Tibial nerve (tissue), 4 donors: ENCODE measurements at regions not wholly inside any gene's neighbourhood (a gene's known extent, or its start where the extent isn't known, plus 50 kb on each side); places are given as distances from the start of the nearest gene placed in this dataset.

Experiments used
- DNase-seq, 2 donors: peaks; one replicate each; pipeline ENCODE4 v3.0.0-alpha.2; 2019; ENCODE audit warnings: low spot score in 2 of 2
- H3K27ac ChIP-seq, 4 donors: fragments of 200-600 bp; sonication (generic) in 3 of 4; one replicate each; pipeline ENCODE4 v1.5.1; 2017 to 2019; ENCODE audit warnings: mild to moderate bottlenecking in 1 of 4
- H3K27me3 ChIP-seq, 2 donors: fragments of 200-600 bp; sonication (generic) in 1 of 2; one replicate each; pipeline versions ENCODE4 v1.5.1 to v1.6.0; 2017 to 2019
- H3K36me3 ChIP-seq, 3 donors: fragments of 200-600 bp; sonication (generic); one replicate each; pipeline ENCODE4 v1.5.1; 2018 to 2019
- H3K4me1 ChIP-seq, 4 donors: fragments of 200-600 bp; sonication (generic) in 3 of 4; one replicate each; pipeline ENCODE4 v1.5.1; 2017 to 2019
- H3K4me3 ChIP-seq, 4 donors: fragments of 200-600 bp; sonication (generic) in 3 of 4; one replicate each; pipeline ENCODE4 v1.5.1; 2017 to 2019; ENCODE audit warnings: mild to moderate bottlenecking in 1 of 4, moderate library complexity in 1 of 4
- H3K9me3 ChIP-seq, 4 donors: fragments of 200-600 bp; sonication (generic) in 3 of 4; one replicate each; pipeline ENCODE4 v1.5.1; 2017 to 2019
- CTCF ChIP-seq, 5 experiments: fragments of 200-600 bp in 3 of 5; fragments of 450-650 bp in 2 of 5; sonication (generic) in 3 of 5; IDR thresholded peaks; one replicate each; pipeline ENCODE4 v1.5.1; 2016 to 2019; ENCODE audit warnings: antibody characterized with exemption in 5 of 5, mild to moderate bottlenecking in 3 of 5, moderate library complexity in 2 of 5
- EP300 ChIP-seq, 2 donors: sonication (generic); formaldehyde crosslinking; IDR thresholded peaks; one replicate each; pipeline ENCODE4 v1.6.1; 2017; ENCODE audit warnings: antibody characterized with exemption in 2 of 2, mild to moderate bottlenecking in 1 of 2
- POLR2A ChIP-seq, 2 donors: fragments of 450-650 bp; IDR thresholded peaks; one replicate each; pipeline ENCODE4 v1.6.1; 2017; ENCODE audit warnings: antibody characterized with exemption in 2 of 2, mild to moderate bottlenecking in 2 of 2, moderate library complexity in 2 of 2
- WGBS, 2 donors: methylation state at CpG; one replicate each; pipeline ENCODE4 v1.1.5; 2018; 5-methylcytosine and 5-hydroxymethylcytosine counted together

GRCh38 chr21:27825035-27825434 is 858.1 kb upstream of the ADAMTS5 start:
- no peaks in the 10 kb centered on the region for H3K4me1 ChIP-seq
- H3K27me3 ChIP-seq, result no peaks in the 10 kb centered on the region
- DNase-seq, result no peak
- H3K36me3 ChIP-seq, result no peaks in the 10 kb centered on the region
- H3K27ac ChIP-seq, result no peak overlapping the region
- no peak overlapping the region for H3K4me3 ChIP-seq
- no peak for TF ChIP-seq EP300 (IDR thresholded peaks at IDR 0.05)
- no peak for TF ChIP-seq CTCF (IDR thresholded peaks at IDR 0.05)
- TF ChIP-seq POLR2A (IDR thresholded peaks at IDR 0.05), result no peak
- WGBS, 2 donors, result 64 to 68% methylated on average over 5 of the region's 5 CpGs
- peaks cover 0 to 4% (median 0%) of the 10 kb centered on the region in 4 donors for H3K9me3 ChIP-seq

GRCh38 chr21:27823652-27824201 is 856.8 kb upstream of the ADAMTS5 start:
- TF ChIP-seq CTCF (IDR thresholded peaks at IDR 0.05) (no peak), EP300 (IDR thresholded peaks at IDR 0.05) (no peak)
- peaks cover 0 to under 1% (median 0%) of the 10 kb centered on the region in 4 donors for H3K4me1 ChIP-seq
- no peak overlapping the region for H3K4me3 ChIP-seq
- H3K27ac ChIP-seq, result no peak overlapping the region
- no peaks in the 10 kb centered on the region for H3K36me3 ChIP-seq
- no peaks in the 10 kb centered on the region for H3K27me3 ChIP-seq
- peaks cover 0 to 4% (median 0%) of the 10 kb centered on the region in 4 donors for H3K9me3 ChIP-seq
- no peak for DNase-seq
- WGBS, 2 donors, result 80 to 82% methylated on average over 8 of the region's 8 CpGs

- Histone ChIP-seq H3K27ac (no peak overlapping the region), H3K4me1 (peaks cover 0 to 10% (median 0%) of the 10 kb centered on the region in 4 donors), H3K9me3 (peaks cover 0 to 4% (median 0%) of the 10 kb centered on the region in 4 donors), H3K4me3 (no peak overlapping the region), H3K27me3 (no peaks in the 10 kb centered on the region), H3K36me3 (no peaks in the 10 kb centered on the region)
- WGBS, 2 donors, result 88 to 96% methylated on average over 1 of the region's 1 CpG
- TF ChIP-seq EP300 (IDR thresholded peaks at IDR 0.05), result no peak
- TF ChIP-seq CTCF (IDR thresholded peaks at IDR 0.05), result no peak
- TF ChIP-seq POLR2A (IDR thresholded peaks at IDR 0.05), result no peak
- no peak for DNase-seq
These were observed 853.5 kb upstream of the ADAMTS5 start for GRCh38 chr21:27820342-27820741.

GRCh38 chr21:27819299-27819698 is 852.4 kb upstream of the ADAMTS5 start:
- H3K27ac ChIP-seq, result peak overlapping the region in 2 of 4 donors; percentile 2 to 57
- H3K27me3 ChIP-seq, result no peaks in the 10 kb centered on the region
- WGBS, 2 donors, result 33 to 34% methylated on average over 3 of the region's 3 CpGs
- no peaks in the 10 kb centered on the region for H3K36me3 ChIP-seq
- no peak for DNase-seq
- TF ChIP-seq CTCF (IDR thresholded peaks at IDR 0.05) (no peak), POLR2A (IDR thresholded peaks at IDR 0.05) (no peak), EP300 (IDR thresholded peaks at IDR 0.05) (no peak)
- H3K4me3 ChIP-seq, result no peak overlapping the region
- peaks cover 0 to 4% (median 0%) of the 10 kb centered on the region in 4 donors for H3K9me3 ChIP-seq
- peaks cover 0 to 16% (median 0%) of the 10 kb centered on the region in 4 donors for H3K4me1 ChIP-seq

- no peaks in the 10 kb centered on the region for H3K27me3 ChIP-seq
- TF ChIP-seq POLR2A (IDR thresholded peaks at IDR 0.05) (no peak), CTCF (IDR thresholded peaks at IDR 0.05) (no peak), EP300 (IDR thresholded peaks at IDR 0.05) (no peak)
- H3K4me1 ChIP-seq, result peaks cover 0 to 17% (median 0%) of the 10 kb centered on the region in 4 donors
- DNase-seq, result no peak
- H3K9me3 ChIP-seq, result peaks cover 0 to 2% (median 0%) of the 10 kb centered on the region in 4 donors
- peak overlapping the region in 2 of 4 donors; percentile 2 to 57 for H3K27ac ChIP-seq
- no peak overlapping the region for H3K4me3 ChIP-seq
- 44 to 71% methylated on average over 4 of the region's 4 CpGs for WGBS, 2 donors
- no peaks in the 10 kb centered on the region for H3K36me3 ChIP-seq
These were observed 852.0 kb upstream of the ADAMTS5 start for GRCh38 chr21:27818847-27819246.
